ENCODE measurements at regions not wholly inside any gene's neighbourhood (a gene's known extent, or its start where the extent isn't known, plus 50 kb on each side); places are given as distances from the start of the nearest gene placed in this dataset.
A peak's percentile ranks its signal among the peaks of the same experiment; 100 is the strongest.

GRCh38 chr15:92268900-92269299, 124.8 kb upstream of the ST8SIA2 start:
- no peak overlapping the region for H3K27ac Mint-ChIP-seq
- no peak overlapping the region for H3K9ac ChIP-seq

GRCh38 chr15:92271179-92271578, 122.5 kb upstream of the ST8SIA2 start:
- H3F3A ChIP-seq (ENCODE audit: low read depth): no peaks in the 10 kb centered on the region
- H3K9me3 ChIP-seq (ENCODE audit: low read depth): no peaks in the 10 kb centered on the region
- no peaks in the 10 kb centered on the region for H3K36me3 ChIP-seq
- H2AFZ ChIP-seq (replicated peaks): no peak overlapping the region
- no peak overlapping the region for H3K27ac ChIP-seq
- Mint-ChIP-seq H3K36me3 (no peaks in the 10 kb centered on the region), H3K27me3 (ENCODE audit: insufficient read depth, low read depth) (peaks cover 2% of the 10 kb centered on the region), H3K27ac (no peak overlapping the region), H3K9me3 (no peaks in the 10 kb centered on the region), H3K4me3 (no peak overlapping the region), H3K4me1 (peaks cover 11% of the 10 kb centered on the region)
- no peak for TF ChIP-seq CTCF (IDR thresholded peaks at IDR 0.05)
- no peak overlapping the region for H3K4me2 ChIP-seq
- H3K79me2 ChIP-seq (ENCODE audit: low read depth): no peaks in the 10 kb centered on the region
- no peaks in the 10 kb centered on the region for H3K27me3 ChIP-seq
- no peak overlapping the region for H3K4me3 ChIP-seq
- no peaks in the 10 kb centered on the region for H4K20me1 ChIP-seq (ENCODE audit: low read depth)
- H3K4me1 ChIP-seq: peaks cover 6% of the 10 kb centered on the region
- H3K9ac ChIP-seq: no peak overlapping the region
- DNase-seq (ENCODE audit: low spot score): no peak

More at GRCh38 chr15:92268900-92269299, 124.8 kb upstream of the ST8SIA2 start:
- no peaks in the 10 kb centered on the region for H3K36me3 ChIP-seq
- H3K4me3 ChIP-seq: no peak overlapping the region
- Mint-ChIP-seq H3K4me1 (peaks cover 11% of the 10 kb centered on the region), H3K27me3 (ENCODE audit: insufficient read depth, low read depth) (no peaks in the 10 kb centered on the region), H3K36me3 (no peaks in the 10 kb centered on the region), H3K4me3 (no peak overlapping the region), H3K9me3 (no peaks in the 10 kb centered on the region)
- no peak for TF ChIP-seq EZH2 (IDR thresholded peaks at IDR 0.05)
- TF ChIP-seq EZH2phosphoT487 (IDR thresholded peaks at IDR 0.05): no peak
- TF ChIP-seq CTCF (IDR thresholded peaks at IDR 0.05): no peak
- no peaks in the 10 kb centered on the region for H3K79me2 ChIP-seq (ENCODE audit: low read depth)
- peak overlapping the region; percentile 50 for H2AFZ ChIP-seq (replicated peaks)
- no peaks in the 10 kb centered on the region for H3K27me3 ChIP-seq
- no peaks in the 10 kb centered on the region for H3F3A ChIP-seq (ENCODE audit: low read depth)
- H3K4me1 ChIP-seq: peaks cover 6% of the 10 kb centered on the region
- no peak for DNase-seq (ENCODE audit: low spot score)
- no peaks in the 10 kb centered on the region for H4K20me1 ChIP-seq (ENCODE audit: low read depth)
- no peak overlapping the region for H3K27ac ChIP-seq
- H3K4me2 ChIP-seq: no peak overlapping the region
- no peaks in the 10 kb centered on the region for H3K9me3 ChIP-seq (ENCODE audit: low read depth)

GRCh38 chr15:92272106-92272505, 121.6 kb upstream of the ST8SIA2 start:
- Histone ChIP-seq H2AFZ (replicated peaks) (no peak overlapping the region), H3K4me3 (no peak overlapping the region), H3K9me3 (ENCODE audit: low read depth) (no peaks in the 10 kb centered on the region), H3F3A (ENCODE audit: low read depth) (no peaks in the 10 kb centered on the region), H3K36me3 (no peaks in the 10 kb centered on the region), H3K27me3 (no peaks in the 10 kb centered on the region), H3K4me2 (no peak overlapping the region), H3K4me1 (peaks cover 6% of the 10 kb centered on the region), H3K79me2 (ENCODE audit: low read depth) (no peaks in the 10 kb centered on the region), H4K20me1 (ENCODE audit: low read depth) (no peaks in the 10 kb centered on the region), H3K9ac (no peak overlapping the region), H3K27ac (no peak overlapping the region)
- DNase-seq (ENCODE audit: low spot score): no peak
- Mint-ChIP-seq H3K36me3 (no peaks in the 10 kb centered on the region), H3K4me1 (peaks cover 10% of the 10 kb centered on the region), H3K4me3 (no peak overlapping the region), H3K9me3 (no peaks in the 10 kb centered on the region), H3K27me3 (ENCODE audit: insufficient read depth, low read depth) (peaks cover 2% of the 10 kb centered on the region), H3K27ac (no peak overlapping the region)
- TF ChIP-seq EZH2phosphoT487 (IDR thresholded peaks at IDR 0.05): no peak
- TF ChIP-seq EZH2 (IDR thresholded peaks at IDR 0.05): no peak
- TF ChIP-seq CTCF (IDR thresholded peaks at IDR 0.05): no peak

- Histone ChIP-seq H4K20me1 (ENCODE audit: low read depth) (no peaks in the 10 kb centered on the region), H3F3A (ENCODE audit: low read depth) (no peaks in the 10 kb centered on the region), H3K9ac (no peak overlapping the region), H2AFZ (replicated peaks) (no peak overlapping the region), H3K27ac (no peak overlapping the region), H3K4me1 (peaks cover 6% of the 10 kb centered on the region), H3K36me3 (no peaks in the 10 kb centered on the region), H3K79me2 (ENCODE audit: low read depth) (no peaks in the 10 kb centered on the region), H3K4me3 (no peak overlapping the region), H3K9me3 (ENCODE audit: low read depth) (no peaks in the 10 kb centered on the region), H3K4me2 (no peak overlapping the region), H3K27me3 (no peaks in the 10 kb centered on the region)
- peaks cover 9% of the 10 kb centered on the region for H3K4me1 Mint-ChIP-seq
- H3K36me3 Mint-ChIP-seq: no peaks in the 10 kb centered on the region
- H3K9me3 Mint-ChIP-seq: no peaks in the 10 kb centered on the region
- peaks cover 4% of the 10 kb centered on the region for H3K27me3 Mint-ChIP-seq (ENCODE audit: insufficient read depth, low read depth)
- H3K27ac Mint-ChIP-seq: no peak overlapping the region
- no peak overlapping the region for H3K4me3 Mint-ChIP-seq
- DNase-seq (ENCODE audit: low spot score): no peak
- no peak for TF ChIP-seq EZH2 (IDR thresholded peaks at IDR 0.05)
- no peak for TF ChIP-seq EZH2phosphoT487 (IDR thresholded peaks at IDR 0.05)
- no peak for TF ChIP-seq CTCF (IDR thresholded peaks at IDR 0.05)
These were observed 120.4 kb upstream of the ST8SIA2 start for GRCh38 chr15:92273286-92273685.
